Heart left ventricle (tissue), 16 donors: ENCODE measurements at regions not wholly inside any gene's neighbourhood (a gene's known extent, or its start where the extent isn't known, plus 50 kb on each side); places are given as distances from the start of the nearest gene placed in this dataset.

Experiments
- ATAC-seq, 4 donors: fragments of 200-7000 bp; cut with Tn5 transposase; one replicate each; pipeline ENCODE4 v1.9.1; 2020 to 2022; ENCODE audit warnings: moderate library complexity in 4 of 4, mild to moderate bottlenecking in 3 of 4, moderate number of reproducible peaks in 1 of 4
- DNase-seq, 5 donors: peaks; one replicate each; pipeline ENCODE4 v3.0.0-alpha.2; 2020
- H3K27ac ChIP-seq, 12 donors: fragments of 200-600 bp; sonication (generic) in 4 of 12; one replicate each; pipeline versions ENCODE4 v1.5.0 to v1.8.0; 2016 to 2022; ENCODE audit warnings: mild to moderate bottlenecking in 2 of 12
- H3K27me3 ChIP-seq, 9 donors: fragments of 200-600 bp; sonication (generic) in 2 of 9; one replicate each; pipeline versions ENCODE4 v1.5.1 to v1.8.0; 2016 to 2022; ENCODE audit warnings: mild to moderate bottlenecking in 3 of 9
- H3K36me3 ChIP-seq, 9 donors: fragments of 200-600 bp; sonication (generic) in 2 of 9; one replicate each; pipeline versions ENCODE4 v1.5.0 to v1.8.0; 2018 to 2022; ENCODE audit warnings: mild to moderate bottlenecking in 2 of 9
- H3K4me1 ChIP-seq, 12 donors: fragments of 200-600 bp; sonication (generic) in 4 of 12; one replicate each; pipeline versions ENCODE4 v1.5.0 to v1.8.0; 2016 to 2022; ENCODE audit warnings: mild to moderate bottlenecking in 3 of 12
- H3K4me3 ChIP-seq, 12 donors: fragments of 200-600 bp; sonication (generic) in 4 of 12; one replicate each; pipeline versions ENCODE4 v1.5.0 to v1.8.0; 2017 to 2022; ENCODE audit warnings: mild to moderate bottlenecking in 9 of 12, moderate library complexity in 4 of 12
- H3K9me3 ChIP-seq, 12 donors: fragments of 200-600 bp; sonication (generic) in 4 of 12; one replicate each; pipeline versions ENCODE4 v1.5.0 to v1.8.0; 2016 to 2022; ENCODE audit warnings: mild to moderate bottlenecking in 1 of 12
- POLR2A ChIP-seq, 2 donors: fragments of 450-650 bp; IDR thresholded peaks; one replicate each; pipeline ENCODE4 v1.6.1; 2017; ENCODE audit warnings: antibody characterized with exemption in 2 of 2, mild to moderate bottlenecking in 2 of 2, moderate library complexity in 2 of 2
- WGBS, 4 donors: extraction: QIAGEN DNeasy Blood & Tissue Kit in 2 of 4; methylation state at CpG; one replicate each; pipeline versions ENCODE4 v1.1.5 to v1.1.7; 2013 to 2018; 5-methylcytosine and 5-hydroxymethylcytosine counted together
- intact Hi-C, 10 donors: fragments of 100-400 bp; cut with DNase I; formaldehyde crosslinking; loops; one replicate each; pipeline versions ENCODE4 v1.11.1 to v1.14.2; 2022
- TF ChIP-seq, protein P1 (sequence below), 12 donors: fragments of 200-600 bp; sonication (generic) in 4 of 12; IDR thresholded peaks; one replicate each; pipeline versions ENCODE4 v1.5.0 to v1.8.0; 2018 to 2022; ENCODE audit warnings: antibody characterized with exemption in 12 of 12, mild to moderate bottlenecking in 5 of 12
- donor health status: ischemic (EF 13 %, LVEDD 7.1; RV severe dilation, severe dysfunction).
- donor health status: healthy with polysubstance abuse.
- donor health status: DM: no; HTN: yes; CAD: no.
- donor health status: DM: no; HTN: no; CAD: no.
- donor health status: ischemic (EF 25% LVEDD 6.9; RV normal size, moderate dysfunction).
- donor health status: ischemic (EF 25% LVEDD 5.7; RV mildly dilated, moderate dysfunction).
- donor health status: healthy.
- donor health status: DM: yes; HTN: yes; CAD: no.
- donor health status: ischemic (EF 35%, LVEDD 5.7; RV mildly dilated, moderate dysfunction).
- donor health status: nonischemic (EF 11% LVEDD 7.7; RV severe dilation, severe dysfunction).
- donor health status: DM: yes; HTN: yes; CAD: no.
- donor health status: PGD.
- donor health status: ischemic (EF 29% LVEDD 5.4; RV normal size, mild dysfunction).
- donor health status: nonischemic (EF 23%, LVEDD 6.1; RV moderate dilation, normal function).

DNA sequence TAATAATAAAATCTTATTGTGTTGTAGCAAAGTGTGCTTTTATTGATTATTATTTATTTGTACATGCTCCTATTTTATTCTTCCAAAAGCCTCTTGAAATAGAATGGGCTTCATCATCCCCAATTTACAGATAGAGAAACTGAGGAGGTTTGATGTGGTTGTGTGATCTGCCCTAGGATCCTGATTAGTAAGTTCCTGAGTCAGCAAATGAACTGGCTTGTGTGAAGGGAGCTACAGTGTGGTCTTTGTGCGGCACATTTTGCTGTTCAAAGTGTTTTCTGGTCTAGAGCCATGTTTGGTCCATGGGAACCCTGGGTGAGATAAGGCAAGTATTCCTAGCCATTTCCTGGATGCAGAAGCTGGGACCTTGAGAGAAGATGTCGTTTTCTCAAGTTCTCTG is 326.9 kb downstream of the MEIS1 start:
- WGBS, 4 donors, result 77 to 90% (median 84%) methylated on average over 2 of the region's 2 CpGs

DNA sequence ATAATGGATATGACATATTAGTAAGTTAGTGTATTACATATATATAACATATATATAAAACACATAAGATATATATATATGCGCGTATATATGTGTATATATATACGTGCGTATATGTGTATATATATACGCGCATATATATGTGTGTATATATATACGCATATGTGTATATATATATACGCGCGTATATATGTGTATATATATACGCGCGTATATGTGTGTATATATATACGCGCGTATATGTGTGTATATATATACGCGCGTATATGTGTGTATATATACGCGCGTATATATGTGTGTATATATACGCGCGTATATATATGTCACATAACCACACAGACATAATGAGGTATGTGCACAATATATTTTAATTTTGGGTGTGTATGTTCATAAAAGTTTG is 327.8 kb downstream of the MEIS1 start:
- intact Hi-C loops, result no loop called here
- TF ChIP-seq, protein P1, sequence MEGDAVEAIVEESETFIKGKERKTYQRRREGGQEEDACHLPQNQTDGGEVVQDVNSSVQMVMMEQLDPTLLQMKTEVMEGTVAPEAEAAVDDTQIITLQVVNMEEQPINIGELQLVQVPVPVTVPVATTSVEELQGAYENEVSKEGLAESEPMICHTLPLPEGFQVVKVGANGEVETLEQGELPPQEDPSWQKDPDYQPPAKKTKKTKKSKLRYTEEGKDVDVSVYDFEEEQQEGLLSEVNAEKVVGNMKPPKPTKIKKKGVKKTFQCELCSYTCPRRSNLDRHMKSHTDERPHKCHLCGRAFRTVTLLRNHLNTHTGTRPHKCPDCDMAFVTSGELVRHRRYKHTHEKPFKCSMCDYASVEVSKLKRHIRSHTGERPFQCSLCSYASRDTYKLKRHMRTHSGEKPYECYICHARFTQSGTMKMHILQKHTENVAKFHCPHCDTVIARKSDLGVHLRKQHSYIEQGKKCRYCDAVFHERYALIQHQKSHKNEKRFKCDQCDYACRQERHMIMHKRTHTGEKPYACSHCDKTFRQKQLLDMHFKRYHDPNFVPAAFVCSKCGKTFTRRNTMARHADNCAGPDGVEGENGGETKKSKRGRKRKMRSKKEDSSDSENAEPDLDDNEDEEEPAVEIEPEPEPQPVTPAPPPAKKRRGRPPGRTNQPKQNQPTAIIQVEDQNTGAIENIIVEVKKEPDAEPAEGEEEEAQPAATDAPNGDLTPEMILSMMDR (IDR thresholded peaks at IDR 0.05), result no peak
- no peak for TF ChIP-seq POLR2A (IDR thresholded peaks at IDR 0.05)
- Histone ChIP-seq H3K27me3 (no peaks in the 10 kb centered on the region), H3K36me3 (no peaks in the 10 kb centered on the region), H3K4me3 (no peak overlapping the region), H3K27ac (no peak overlapping the region), H3K4me1 (no peaks in the 10 kb centered on the region), H3K9me3 (peaks cover 0 to 4% (median 0%) of the 10 kb centered on the region in 12 donors)
- WGBS, 4 donors, result 78 to 94% (median 87%) methylated on average over 25 of the region's 25 CpGs
- no peak for DNase-seq
- ATAC-seq, result no peak

More for the DNA sequence above, 326.9 kb downstream of the MEIS1 start:
- ATAC-seq, result no peak
- no peak for DNase-seq
- H3K4me3 ChIP-seq, result no peak overlapping the region
- intact Hi-C loops, result no loop called here
- no peaks in the 10 kb centered on the region for H3K27me3 ChIP-seq
- no peaks in the 10 kb centered on the region for H3K4me1 ChIP-seq
- H3K27ac ChIP-seq, result no peak overlapping the region
- TF ChIP-seq POLR2A (IDR thresholded peaks at IDR 0.05), result no peak
- TF ChIP-seq, protein P1 (IDR thresholded peaks at IDR 0.05), result no peak
- no peaks in the 10 kb centered on the region for H3K36me3 ChIP-seq
- peaks cover 0 to 12% (median 2%) of the 10 kb centered on the region in 12 donors for H3K9me3 ChIP-seq

DNA sequence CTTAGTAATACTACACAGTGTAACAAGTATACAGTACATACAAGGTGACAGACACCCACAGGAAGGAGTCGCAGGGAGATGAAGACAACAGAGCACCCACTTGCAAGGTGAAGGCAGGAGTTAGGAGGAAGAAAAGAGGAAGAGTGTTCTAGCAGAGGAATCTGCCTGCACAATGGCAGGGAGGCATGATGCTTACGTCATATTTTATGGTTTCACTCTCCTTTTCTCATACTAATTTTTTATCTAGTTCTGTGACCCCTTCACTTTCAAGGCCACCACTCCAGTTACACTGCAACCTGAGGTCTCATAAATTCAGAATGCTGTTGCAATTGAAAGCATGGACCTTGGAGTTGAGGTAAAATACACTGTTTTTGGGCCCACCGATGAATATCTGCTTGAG is 331.7 kb downstream of the MEIS1 start:
- H3K27me3 ChIP-seq, result no peaks in the 10 kb centered on the region
- no peak overlapping the region for H3K27ac ChIP-seq
- H3K9me3 ChIP-seq, result no peaks in the 10 kb centered on the region
- no peak for TF ChIP-seq POLR2A (IDR thresholded peaks at IDR 0.05)
- TF ChIP-seq, protein P1 (IDR thresholded peaks at IDR 0.05), result no peak
- H3K36me3 ChIP-seq, result no peaks in the 10 kb centered on the region
- no peak for ATAC-seq
- WGBS, 4 donors, result 88 to 98% (median 91%) methylated on average over 3 of the region's 3 CpGs
- intact Hi-C loops, result no loop called here
- H3K4me1 ChIP-seq, result no peaks in the 10 kb centered on the region
- no peak for DNase-seq
- H3K4me3 ChIP-seq, result no peak overlapping the region

DNA sequence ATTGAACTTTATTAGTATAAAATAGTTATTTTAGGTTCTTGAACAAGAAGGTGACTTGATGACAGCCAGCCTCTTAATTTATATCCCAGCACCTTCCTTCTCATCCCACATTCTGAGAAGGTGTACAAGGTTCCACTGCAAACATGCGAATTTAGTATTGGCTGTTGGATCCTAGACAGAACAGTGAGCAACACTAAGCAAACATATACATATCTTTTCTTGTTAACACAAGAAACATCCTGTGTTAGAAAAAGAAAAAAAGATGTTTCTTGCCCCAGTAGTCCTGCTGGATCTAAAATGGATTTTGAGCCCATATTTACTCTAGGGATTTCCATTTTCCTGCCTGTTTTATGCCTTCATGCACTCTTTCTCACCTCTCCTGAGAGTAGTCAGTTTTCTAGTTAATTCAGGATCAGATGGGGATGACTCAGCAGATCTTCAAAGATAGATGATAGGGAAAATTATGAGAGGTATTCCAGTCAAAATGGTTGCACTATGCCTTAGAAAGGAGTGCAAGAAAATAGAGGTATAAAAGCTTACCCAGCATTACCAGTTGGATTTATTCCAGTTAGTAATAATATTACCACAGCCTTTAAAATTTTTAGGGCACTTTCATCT is 336.5 kb downstream of the MEIS1 start:
- Histone ChIP-seq H3K4me3 (no peak overlapping the region), H3K4me1 (no peaks in the 10 kb centered on the region), H3K36me3 (no peaks in the 10 kb centered on the region), H3K27ac (no peak overlapping the region), H3K27me3 (no peaks in the 10 kb centered on the region), H3K9me3 (no peaks in the 10 kb centered on the region)
- DNase-seq, result no peak
- 79 to 89% (median 85%) methylated on average over 1 of the region's 1 CpG for WGBS, 4 donors
- TF ChIP-seq, protein P1 (IDR thresholded peaks at IDR 0.05), result no peak
- TF ChIP-seq POLR2A (IDR thresholded peaks at IDR 0.05), result no peak
- intact Hi-C loops, result no loop called here
- no peak for ATAC-seq
